CD4-positive, alpha-beta T cell (primary cell): ENCODE measurements at regions not wholly inside any gene's neighbourhood (a gene's known extent, or its start where the extent isn't known, plus 50 kb on each side); places are given as distances from the start of the nearest gene placed in this dataset.

ENCODE experiments used
- ATAC-seq: fragments of 200-7000 bp; cut with Tn5 transposase; one replicate; pipeline ENCODE4 v1.10.0; 2022; ENCODE audit warnings: mild to moderate bottlenecking; ENCODE audit not compliant: poor library complexity
- CTCF ChIA-PET: fragments of 350-600 bp; sonication (Branson Sonifier 250); formaldehyde crosslinking; loops from one replicate; lab custom pipeline; 2021; ENCODE audit warnings: antibody characterized with exemption, inconsistent platforms; lab: Charles Lee
- POLR2A ChIA-PET: fragments of 350-600 bp; sonication (Branson Sonifier 250); formaldehyde crosslinking; loops from one replicate; lab custom pipeline; 2021; ENCODE audit warnings: antibody characterized with exemption, inconsistent platforms; lab: Charles Lee
- DNase-seq, 14 experiments: peaks; one replicate each; pipeline ENCODE4 v3.0.0-alpha.2; 2013 to 2020; ENCODE audit warnings: mixed read lengths in 2 of 14
- H3K27ac ChIP-seq, 2 donors: one replicate each; pipeline versions ENCODE4 v1.5.1 to v1.7.0; 2013; ENCODE audit warnings: low read length in 2 of 2, low read depth in 1 of 2, mild to moderate bottlenecking in 1 of 2
- H3K27me3 ChIP-seq, 2 experiments: 1 replicate in 1 of 2; 2 replicates in 1 of 2; pipeline versions ENCODE4 v1.6.1 to v1.7.0; 2013; ENCODE audit warnings: low read length in 2 of 2, control low read depth in 1 of 2, mild to moderate bottlenecking in 1 of 2, moderate library complexity in 1 of 2; ENCODE audit not compliant: insufficient read depth in 2 of 2, control insufficient read depth in 1 of 2
- H3K36me3 ChIP-seq: one replicate; pipeline ENCODE4 v1.6.1; 2013; ENCODE audit warnings: low read length, control low read depth; ENCODE audit not compliant: insufficient read depth
- H3K4me1 ChIP-seq: one replicate; pipeline ENCODE4 v1.6.1; 2013; ENCODE audit warnings: low read length, control low read depth; ENCODE audit not compliant: insufficient read depth
- H3K4me3 ChIP-seq: one replicate; pipeline ENCODE4 v1.5.1; 2013; ENCODE audit warnings: mild to moderate bottlenecking, low read length, moderate library complexity
- H3K9me3 ChIP-seq, 2 experiments: 1 replicate in 1 of 2; 2 replicates in 1 of 2; pipeline versions ENCODE4 v1.6.1 to v1.7.0; 2013; ENCODE audit warnings: low read length in 2 of 2, mild to moderate bottlenecking in 2 of 2, control low read depth in 1 of 2, moderate library complexity in 1 of 2; ENCODE audit not compliant: control insufficient read depth in 1 of 2, insufficient read depth in 1 of 2
- H3K27ac Mint-ChIP-seq: one replicate; pipeline ENCODE4 v1.8.0; 2020; ENCODE audit warnings: mixed read lengths
- H3K27me3 Mint-ChIP-seq: one replicate; pipeline ENCODE4 v1.8.0; 2021; ENCODE audit warnings: mixed read lengths
- H3K36me3 Mint-ChIP-seq: one replicate; pipeline ENCODE4 v1.8.0; 2021; ENCODE audit warnings: low read depth, mixed read lengths
- H3K4me1 Mint-ChIP-seq: one replicate; pipeline ENCODE4 v1.8.0; 2021; ENCODE audit warnings: low read depth, mixed read lengths
- H3K4me3 Mint-ChIP-seq: one replicate; pipeline ENCODE4 v1.8.0; 2020; ENCODE audit warnings: mild to moderate bottlenecking, mixed read lengths
- H3K9me3 Mint-ChIP-seq: one replicate; pipeline ENCODE4 v1.8.0; 2020; ENCODE audit warnings: mixed read lengths
- CTCF ChIP-seq: fragments of 200-600 bp; IDR thresholded peaks from one replicate; pipeline ENCODE4 v1.8.0; 2022; ENCODE audit warnings: antibody characterized with exemption, mild to moderate bottlenecking
- intact Hi-C, 2 experiments: fragments of 100-400 bp; cut with DNase I in 1 of 2; cut with micrococcal nuclease in 1 of 2; formaldehyde crosslinking; loops; one replicate each; pipeline versions ENCODE4 v1.15.1 to v1.9.0; 2023 to 2025; cut with DNase I, micrococcal nuclease

GRCh38 chr18:39366656-39367055 lies 1801.1 kb upstream of the CELF4 start:
- intact Hi-C loops, result no loop called here
- no peak overlapping the region for H3K27ac ChIP-seq
- H3K27me3 Mint-ChIP-seq, result no peaks in the 10 kb centered on the region
- no peaks in the 10 kb centered on the region for H3K36me3 Mint-ChIP-seq
- H3K9me3 ChIP-seq, result no peaks in the 10 kb centered on the region
- no peak overlapping the region for H3K27ac Mint-ChIP-seq
- CTCF ChIA-PET, result no interaction called here
- TF ChIP-seq CTCF, result no peak
- ATAC-seq (no peak), DNase-seq (no peak)
- H3K4me1 Mint-ChIP-seq, result no peaks in the 10 kb centered on the region
- no peaks in the 10 kb centered on the region for H3K36me3 ChIP-seq
- POLR2A ChIA-PET, result no interaction called here
- no peaks in the 10 kb centered on the region for H3K4me1 ChIP-seq
- no peaks in the 10 kb centered on the region for H3K27me3 ChIP-seq
- no peak overlapping the region for H3K4me3 Mint-ChIP-seq
- peaks cover 3% of the 10 kb centered on the region for H3K9me3 Mint-ChIP-seq
- H3K4me3 ChIP-seq, result no peak overlapping the region

- no peak for TF ChIP-seq CTCF
- CTCF ChIA-PET, result no interaction called here
Observed at GRCh38 chr18:39365836-39366485, 1800.4 kb upstream of the CELF4 start.

GRCh38 chr18:39360072-39360471 lies 1794.5 kb upstream of the CELF4 start:
- intact Hi-C loops, result no loop called here
- Mint-ChIP-seq H3K27me3 (no peaks in the 10 kb centered on the region), H3K4me3 (no peak overlapping the region), H3K36me3 (no peaks in the 10 kb centered on the region), H3K4me1 (no peaks in the 10 kb centered on the region), H3K9me3 (peaks cover 3% of the 10 kb centered on the region), H3K27ac (no peak overlapping the region)
- H3K9me3 ChIP-seq, result peaks cover 0 to 5% of the 10 kb centered on the region in 2 experiments
- H3K36me3 ChIP-seq, result no peaks in the 10 kb centered on the region
- H3K27ac ChIP-seq, result no peak overlapping the region
- CTCF ChIA-PET, result no interaction called here
- ATAC-seq (no peak), DNase-seq (no peak)
- POLR2A ChIA-PET, result no interaction called here
- no peaks in the 10 kb centered on the region for H3K27me3 ChIP-seq
- no peak for TF ChIP-seq CTCF
- no peak overlapping the region for H3K4me3 ChIP-seq
- no peaks in the 10 kb centered on the region for H3K4me1 ChIP-seq

More at GRCh38 chr18:39365836-39366485, 1800.4 kb upstream of the CELF4 start:
- intact Hi-C loops, result no loop called here
- H3K36me3 ChIP-seq, result no peaks in the 10 kb centered on the region
- no peak overlapping the region for H3K4me3 ChIP-seq
- Mint-ChIP-seq H3K9me3 (peaks cover 3% of the 10 kb centered on the region), H3K27me3 (no peaks in the 10 kb centered on the region), H3K4me1 (no peaks in the 10 kb centered on the region), H3K27ac (no peak overlapping the region), H3K36me3 (no peaks in the 10 kb centered on the region), H3K4me3 (no peak overlapping the region)
- no peaks in the 10 kb centered on the region for H3K9me3 ChIP-seq
- H3K4me1 ChIP-seq, result no peaks in the 10 kb centered on the region
- POLR2A ChIA-PET, result no interaction called here
- no peaks in the 10 kb centered on the region for H3K27me3 ChIP-seq
- no peak for ATAC-seq
- H3K27ac ChIP-seq, result no peak overlapping the region
- no peak for DNase-seq
